AG09319 (cell line): ENCODE measurements at regions not wholly inside any gene's neighbourhood (a gene's known extent, or its start where the extent isn't known, plus 50 kb on each side); places are given as distances from the start of the nearest gene placed in this dataset.

Source experiments
- DNase-seq: peaks from one replicate; pipeline ENCODE4 v3.0.0-alpha.2; 2010; ENCODE audit warnings: low read depth; ENCODE audit errors: extremely low read depth
- TF ChIP-seq, protein P1 (sequence below): IDR thresholded peaks from 2 replicates; pipeline ENCODE4 v1.5.1; 2011; ENCODE audit warnings: low read depth, mild to moderate bottlenecking, inconsistent platforms, low read length, moderate library complexity

DNA sequence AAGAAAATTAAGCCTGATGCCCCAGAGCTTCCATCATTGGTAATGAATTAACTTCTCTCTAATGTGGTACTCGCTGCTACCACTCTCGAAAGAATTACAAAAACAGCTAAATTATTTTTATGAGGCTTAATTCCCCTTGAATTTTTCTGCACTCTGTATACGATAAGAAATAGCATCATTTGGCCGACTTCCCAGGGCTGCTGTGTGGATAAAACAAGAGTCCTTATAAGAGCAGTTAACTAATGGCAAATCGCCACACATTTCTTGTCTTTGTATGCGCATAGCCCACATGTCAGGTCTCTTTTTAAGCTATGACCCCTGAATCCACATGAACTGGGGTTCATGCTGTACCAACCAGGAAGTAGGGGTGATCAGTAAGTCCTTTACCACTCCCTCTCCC, 668.4 kb downstream of the TMEM182 start:
- DNase-seq: no peak
- TF ChIP-seq, protein P1, sequence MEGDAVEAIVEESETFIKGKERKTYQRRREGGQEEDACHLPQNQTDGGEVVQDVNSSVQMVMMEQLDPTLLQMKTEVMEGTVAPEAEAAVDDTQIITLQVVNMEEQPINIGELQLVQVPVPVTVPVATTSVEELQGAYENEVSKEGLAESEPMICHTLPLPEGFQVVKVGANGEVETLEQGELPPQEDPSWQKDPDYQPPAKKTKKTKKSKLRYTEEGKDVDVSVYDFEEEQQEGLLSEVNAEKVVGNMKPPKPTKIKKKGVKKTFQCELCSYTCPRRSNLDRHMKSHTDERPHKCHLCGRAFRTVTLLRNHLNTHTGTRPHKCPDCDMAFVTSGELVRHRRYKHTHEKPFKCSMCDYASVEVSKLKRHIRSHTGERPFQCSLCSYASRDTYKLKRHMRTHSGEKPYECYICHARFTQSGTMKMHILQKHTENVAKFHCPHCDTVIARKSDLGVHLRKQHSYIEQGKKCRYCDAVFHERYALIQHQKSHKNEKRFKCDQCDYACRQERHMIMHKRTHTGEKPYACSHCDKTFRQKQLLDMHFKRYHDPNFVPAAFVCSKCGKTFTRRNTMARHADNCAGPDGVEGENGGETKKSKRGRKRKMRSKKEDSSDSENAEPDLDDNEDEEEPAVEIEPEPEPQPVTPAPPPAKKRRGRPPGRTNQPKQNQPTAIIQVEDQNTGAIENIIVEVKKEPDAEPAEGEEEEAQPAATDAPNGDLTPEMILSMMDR: no peak

DNA sequence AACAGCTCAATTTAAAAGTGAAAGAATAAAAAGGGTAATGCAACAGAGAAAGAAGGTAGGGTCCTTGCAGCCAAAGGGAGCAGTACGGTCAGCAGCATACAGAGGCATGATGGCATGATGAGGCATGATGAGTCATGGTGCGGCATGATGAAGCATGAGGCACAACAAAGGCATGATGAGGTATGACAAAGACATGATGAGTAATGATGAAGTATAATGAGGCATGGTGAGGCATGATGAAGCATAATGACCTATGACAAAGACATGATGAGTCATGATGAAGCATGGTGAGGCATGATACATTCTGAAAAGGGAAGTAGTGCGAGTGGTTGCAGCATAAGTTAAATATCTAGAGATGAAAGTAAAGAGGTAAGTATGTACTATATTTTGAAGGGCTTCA, 673.2 kb downstream of the TMEM182 start:
- no peak for DNase-seq
- TF ChIP-seq, protein P1: no peak

GRCh38 chr2:103437161-103437560, 675.3 kb downstream of the TMEM182 start:
- TF ChIP-seq, protein P1: no peak
- DNase-seq: no peak

GRCh38 chr2:103445347-103445746, 683.5 kb downstream of the TMEM182 start:
- TF ChIP-seq, protein P1: no peak
- DNase-seq: no peak

- TF ChIP-seq, protein P1: no peak
- no peak for DNase-seq
These were observed 686.7 kb downstream of the TMEM182 start for GRCh38 chr2:103448495-103448894.

- TF ChIP-seq, protein P1: no peak
- no peak for DNase-seq
These were observed 689.5 kb downstream of the TMEM182 start for GRCh38 chr2:103451283-103451682.

DNA sequence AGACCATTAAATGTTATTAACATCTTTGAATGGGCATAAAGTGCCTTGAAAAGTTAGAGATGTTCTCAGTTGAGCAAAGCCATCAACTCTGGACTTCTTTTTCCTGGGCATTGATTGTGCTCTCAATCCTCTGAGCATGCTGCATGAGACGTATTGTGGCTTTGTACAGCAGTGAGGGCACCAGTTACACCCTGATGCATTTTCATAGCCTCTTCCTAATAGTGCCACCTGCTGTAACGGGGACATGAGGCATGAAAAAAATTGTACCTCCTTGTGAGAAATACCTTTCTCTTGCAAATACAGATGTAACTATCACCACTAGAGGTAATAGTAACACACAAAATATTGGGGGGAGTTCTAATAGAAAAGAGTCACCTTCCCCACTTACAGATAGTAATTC, 697.5 kb downstream of the TMEM182 start:
- TF ChIP-seq, protein P1: no peak
- DNase-seq: no peak
